Testis (tissue), 2 donors: ENCODE measurements at regions not wholly inside any gene's neighbourhood (a gene's known extent, or its start where the extent isn't known, plus 50 kb on each side); places are given as distances from the start of the nearest gene placed in this dataset.

Experiments used
- POLR2A ChIP-seq: fragments of 450-650 bp; IDR thresholded peaks from one replicate; pipeline ENCODE4 v1.6.1; 2017; ENCODE audit warnings: antibody characterized with exemption, mild to moderate bottlenecking, moderate library complexity
- TF ChIP-seq, protein P1 (sequence below), 3 experiments: fragments of 450-650 bp in 2 of 3; fragments of 200-600 bp in 1 of 3; sonication (generic) in 1 of 3; IDR thresholded peaks; one replicate each; pipeline ENCODE4 v1.5.1; 2016 to 2019; ENCODE audit warnings: antibody characterized with exemption in 3 of 3, mild to moderate bottlenecking in 2 of 3, moderate library complexity in 1 of 3

DNA sequence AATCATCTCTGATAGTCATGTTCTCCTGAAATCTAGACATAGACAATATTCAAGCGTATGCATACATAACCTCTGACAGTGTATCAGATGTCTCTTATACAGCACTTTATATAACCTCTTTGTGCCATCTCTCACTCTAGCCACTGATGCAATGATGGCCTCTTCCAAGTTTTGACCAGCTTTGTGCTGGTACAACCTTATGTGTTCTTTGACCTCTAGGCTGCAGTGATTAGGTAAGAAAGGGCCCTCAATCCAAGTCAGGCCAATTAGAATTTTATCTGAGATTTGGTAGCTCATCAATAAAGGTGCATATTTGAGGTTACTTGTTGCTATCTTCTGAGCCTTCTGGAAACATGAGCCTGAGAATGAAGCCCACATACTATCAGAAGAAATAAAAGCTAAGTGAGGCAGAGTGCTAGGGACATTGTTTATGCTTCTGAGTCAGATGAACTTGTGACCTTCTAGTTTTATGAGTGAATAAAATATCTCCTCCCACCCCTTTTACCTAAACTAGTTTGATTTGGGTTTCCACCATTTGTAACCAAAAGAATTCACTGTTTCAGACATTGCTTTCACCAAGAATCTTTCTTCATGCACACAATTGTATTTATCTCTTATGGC lies 283.2 kb upstream of the SUCLG2 start:
- TF ChIP-seq, protein P1, sequence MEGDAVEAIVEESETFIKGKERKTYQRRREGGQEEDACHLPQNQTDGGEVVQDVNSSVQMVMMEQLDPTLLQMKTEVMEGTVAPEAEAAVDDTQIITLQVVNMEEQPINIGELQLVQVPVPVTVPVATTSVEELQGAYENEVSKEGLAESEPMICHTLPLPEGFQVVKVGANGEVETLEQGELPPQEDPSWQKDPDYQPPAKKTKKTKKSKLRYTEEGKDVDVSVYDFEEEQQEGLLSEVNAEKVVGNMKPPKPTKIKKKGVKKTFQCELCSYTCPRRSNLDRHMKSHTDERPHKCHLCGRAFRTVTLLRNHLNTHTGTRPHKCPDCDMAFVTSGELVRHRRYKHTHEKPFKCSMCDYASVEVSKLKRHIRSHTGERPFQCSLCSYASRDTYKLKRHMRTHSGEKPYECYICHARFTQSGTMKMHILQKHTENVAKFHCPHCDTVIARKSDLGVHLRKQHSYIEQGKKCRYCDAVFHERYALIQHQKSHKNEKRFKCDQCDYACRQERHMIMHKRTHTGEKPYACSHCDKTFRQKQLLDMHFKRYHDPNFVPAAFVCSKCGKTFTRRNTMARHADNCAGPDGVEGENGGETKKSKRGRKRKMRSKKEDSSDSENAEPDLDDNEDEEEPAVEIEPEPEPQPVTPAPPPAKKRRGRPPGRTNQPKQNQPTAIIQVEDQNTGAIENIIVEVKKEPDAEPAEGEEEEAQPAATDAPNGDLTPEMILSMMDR (IDR thresholded peaks at IDR 0.05), result no peak
- TF ChIP-seq POLR2A, result no peak
